ENCODE measurements at regions not wholly inside any gene's neighbourhood (a gene's known extent, or its start where the extent isn't known, plus 50 kb on each side); places are given as distances from the start of the nearest gene placed in this dataset.
A peak's percentile ranks its signal among the peaks of the same experiment; 100 is the strongest.

DNA sequence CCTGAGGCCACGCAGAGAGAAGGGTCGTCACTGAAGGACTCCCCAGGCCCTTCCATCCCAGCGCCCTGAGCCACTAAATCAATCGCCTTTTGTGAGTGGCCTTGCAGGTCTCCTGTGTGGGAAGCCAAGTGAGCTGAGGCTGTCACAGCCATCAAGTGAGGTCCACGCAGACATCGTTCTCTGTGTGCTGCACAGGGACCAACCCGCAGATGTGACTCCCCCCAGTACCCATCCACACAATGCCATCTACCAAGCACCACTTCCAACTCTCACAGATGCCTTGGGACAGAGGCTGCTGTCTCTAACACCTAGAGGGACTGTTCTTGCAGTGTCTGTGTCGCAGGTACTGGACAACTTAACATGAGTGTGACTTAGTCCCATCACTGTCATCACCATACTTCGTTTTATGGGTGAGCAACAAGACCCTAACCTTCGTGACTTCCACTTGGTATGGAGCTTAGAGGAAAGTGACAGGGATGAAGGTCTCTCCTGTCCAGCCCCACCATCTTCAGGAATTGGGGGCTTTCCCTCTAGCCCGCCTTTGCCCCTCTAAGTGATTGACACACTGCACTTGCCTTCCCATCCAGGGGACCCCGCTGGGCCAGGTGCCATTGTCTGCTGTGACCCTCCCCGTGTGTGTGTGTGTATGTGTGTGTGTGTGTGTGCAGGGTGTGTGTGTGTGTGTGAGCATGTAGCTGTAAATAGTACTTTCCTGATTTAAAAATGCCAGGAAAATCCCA, 51.4 kb upstream of the TMEM72 start:
- Histone ChIP-seq H3K9me3 (no peaks in the 10 kb centered on the region), H3K4me3 (no peak overlapping the region), H3K4me2 (peak overlapping the region; percentile 95; the same call in 1 of the 2 replicates), H3K4me1 (peaks cover 87% of the 10 kb centered on the region), H4K20me1 (no peaks in the 10 kb centered on the region), H3K36me3 (no peaks in the 10 kb centered on the region), H3K9ac (no peak overlapping the region), H3K27ac (no peak overlapping the region), H3K27me3 (no peaks in the 10 kb centered on the region)
- TF ChIP-seq Cebpa-rat (IDR thresholded peaks at IDR 0.05), result no peak

DNA sequence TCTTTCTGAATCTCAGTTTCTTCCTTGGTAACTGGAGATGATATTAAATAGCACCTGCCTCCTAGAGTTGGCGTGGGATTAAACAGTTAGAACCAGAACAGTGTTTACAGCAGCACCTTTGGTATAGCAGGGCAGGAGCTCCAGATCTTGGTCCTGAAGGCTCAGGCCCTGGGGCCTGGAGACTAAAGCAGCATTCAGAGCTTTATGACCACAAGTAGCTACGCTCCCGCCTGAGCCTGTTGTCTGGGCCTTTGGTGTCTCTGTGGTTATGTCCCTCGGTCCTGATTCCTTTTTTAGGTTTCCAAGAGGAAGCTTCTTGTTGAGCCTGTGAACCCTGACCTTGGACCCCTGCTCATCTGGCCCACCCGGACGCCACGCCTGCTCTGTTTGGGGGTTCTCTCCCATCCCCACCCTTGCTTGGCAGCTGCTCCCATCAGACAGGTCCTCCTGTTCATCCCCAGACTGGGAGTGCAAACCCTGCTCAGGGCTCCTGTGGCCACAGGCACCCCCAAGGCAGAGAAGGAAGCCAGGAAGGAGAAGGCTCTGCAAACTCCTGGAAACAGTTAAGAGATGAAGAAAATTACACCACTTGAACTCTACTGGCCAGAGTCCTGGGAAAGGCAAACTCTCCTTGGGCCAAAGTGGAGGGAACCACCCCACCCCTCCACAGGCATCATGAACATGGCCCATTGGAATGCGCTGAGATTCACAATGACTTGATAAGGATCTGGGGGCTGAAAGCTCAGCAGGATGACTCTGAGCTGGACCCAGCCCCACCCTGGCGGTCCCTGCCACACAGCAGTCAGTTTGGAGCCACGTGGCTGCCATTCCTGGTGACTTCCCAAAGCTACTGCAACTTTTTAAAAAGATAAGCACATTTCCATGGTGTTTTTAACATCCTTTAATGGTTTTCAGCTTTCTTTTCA, 50.1 kb upstream of the TMEM72 start:
- H4K20me1 ChIP-seq, result no peaks in the 10 kb centered on the region
- H3K4me1 ChIP-seq, result peaks cover 89% of the 10 kb centered on the region
- H3K27ac ChIP-seq, result peak overlapping the region; percentile 39; the same call in 1 of the 2 replicates
- no peak for TF ChIP-seq Cebpa-rat (IDR thresholded peaks at IDR 0.05)
- no peaks in the 10 kb centered on the region for H3K36me3 ChIP-seq
- H3K9ac ChIP-seq, result peak overlapping the region; percentile 15; the same call in 1 of the 2 replicates
- H3K9me3 ChIP-seq, result no peaks in the 10 kb centered on the region
- no peaks in the 10 kb centered on the region for H3K27me3 ChIP-seq
- no peak overlapping the region for H3K4me3 ChIP-seq
- peak overlapping the region; percentile 95 for H3K4me2 ChIP-seq

Measured in BLaER1 (cell line).